ENCODE measurements at regions not wholly inside any gene's neighbourhood (a gene's known extent, or its start where the extent isn't known, plus 50 kb on each side); places are given as distances from the start of the nearest gene placed in this dataset.

DNA sequence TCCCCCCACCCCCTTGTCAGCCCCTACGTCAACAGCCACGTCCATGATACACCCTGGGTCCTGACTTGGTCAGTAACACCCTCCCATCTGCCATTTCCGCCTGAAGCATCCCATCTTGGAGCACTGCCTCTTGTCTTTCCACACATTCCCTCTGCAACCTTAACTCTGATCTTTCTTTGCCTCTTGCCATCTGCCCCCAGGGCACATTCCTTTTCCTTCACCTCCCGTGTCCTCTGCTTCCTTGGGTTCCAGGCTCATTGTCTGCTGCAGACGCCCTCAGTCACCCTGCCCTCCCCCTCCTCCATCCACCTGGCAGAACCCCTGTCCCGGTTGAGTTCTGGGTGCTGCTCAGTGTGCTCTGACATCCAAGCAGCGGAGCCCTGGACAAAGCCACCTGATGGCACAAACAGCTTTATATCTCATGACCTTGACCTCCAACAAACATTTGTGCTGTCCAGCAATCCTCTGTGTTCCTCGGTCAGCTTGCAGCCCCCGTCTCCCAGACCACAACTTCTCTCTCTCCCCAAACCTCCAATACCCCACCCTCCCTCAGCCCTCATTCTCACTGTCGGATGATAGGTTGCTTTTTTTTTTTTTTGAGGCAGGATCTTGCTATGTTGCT lies 97.7 kb upstream of the IER5L start:
- no peak for DNase-seq (ENCODE audit: low read depth in 2 of 2, low spot score in 1 of 2)

DNA sequence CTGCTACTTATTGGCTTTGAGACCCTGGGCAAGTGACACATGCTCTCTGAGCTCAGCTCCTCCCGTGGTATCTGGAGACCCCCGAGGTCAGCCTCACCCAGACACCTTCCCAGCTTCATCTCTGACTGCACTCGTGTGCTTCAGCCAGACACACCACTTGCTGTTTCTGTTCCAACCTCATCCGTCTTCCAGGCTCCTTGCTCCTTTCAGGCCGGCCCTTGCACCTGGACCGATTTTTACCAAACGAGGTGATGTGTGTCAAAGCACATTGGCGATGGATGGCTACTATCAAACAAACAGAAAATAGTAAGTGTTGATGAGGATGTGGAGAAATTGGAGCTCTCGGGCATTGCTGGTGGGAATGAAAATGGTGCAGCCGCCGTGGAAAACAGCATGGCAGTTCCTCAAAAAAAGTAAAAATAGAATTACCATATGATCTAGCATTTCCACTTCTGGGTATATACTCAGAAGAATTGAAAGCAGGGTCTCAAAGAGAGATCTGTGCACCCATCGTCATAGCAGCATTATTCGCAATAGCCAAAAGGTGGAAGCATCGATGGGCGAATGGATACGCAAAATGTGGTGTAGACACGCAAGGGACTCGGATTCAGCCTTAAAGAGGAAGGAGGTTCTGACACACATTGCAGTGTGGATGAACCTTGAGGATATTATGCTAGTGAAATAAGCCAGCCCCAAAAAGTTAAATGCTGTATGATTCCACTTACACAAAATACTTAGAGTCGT lies 96.1 kb upstream of the IER5L start:
- DNase-seq (ENCODE audit: low read depth in 2 of 2, low spot score in 1 of 2), result no peak

GRCh38 chr9:129273136-129273895 lies 95.3 kb upstream of the IER5L start:
- no peak for DNase-seq (ENCODE audit: low read depth in 2 of 2, low spot score in 1 of 2)

DNA sequence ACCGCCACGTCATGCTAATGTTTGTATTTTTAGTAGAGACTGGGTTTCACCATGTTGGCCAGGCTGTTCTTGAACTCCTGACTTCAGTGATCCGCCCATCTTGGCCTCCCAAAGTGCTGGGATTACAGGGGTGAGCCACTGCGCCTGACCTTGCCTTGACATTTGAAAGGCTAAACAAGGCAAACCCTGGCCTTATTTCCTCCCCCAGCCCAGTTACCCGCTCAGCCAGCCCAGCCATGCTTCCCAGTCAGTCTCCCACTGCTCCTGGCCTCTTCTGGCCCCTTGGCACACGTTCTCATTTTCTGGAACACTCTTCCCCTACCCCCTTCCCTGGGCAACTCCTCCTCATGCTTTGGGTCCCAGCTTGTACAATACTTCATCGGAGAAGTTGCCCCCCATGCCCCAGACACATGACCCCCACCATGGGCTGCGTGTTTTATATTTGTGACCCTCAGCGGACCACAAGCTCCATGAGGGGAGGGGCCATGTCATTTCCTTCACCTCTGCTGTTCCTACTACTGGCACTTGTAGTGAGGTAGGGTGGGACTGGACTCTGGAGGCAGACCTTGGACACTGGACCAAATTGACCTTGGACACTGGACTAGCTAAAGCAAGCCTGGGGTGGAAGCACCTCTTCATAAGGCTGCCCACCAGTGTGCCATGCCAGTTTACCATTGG lies 94.4 kb upstream of the IER5L start:
- no peak for DNase-seq (ENCODE audit: low read depth in 2 of 2, low spot score in 1 of 2)

DNA sequence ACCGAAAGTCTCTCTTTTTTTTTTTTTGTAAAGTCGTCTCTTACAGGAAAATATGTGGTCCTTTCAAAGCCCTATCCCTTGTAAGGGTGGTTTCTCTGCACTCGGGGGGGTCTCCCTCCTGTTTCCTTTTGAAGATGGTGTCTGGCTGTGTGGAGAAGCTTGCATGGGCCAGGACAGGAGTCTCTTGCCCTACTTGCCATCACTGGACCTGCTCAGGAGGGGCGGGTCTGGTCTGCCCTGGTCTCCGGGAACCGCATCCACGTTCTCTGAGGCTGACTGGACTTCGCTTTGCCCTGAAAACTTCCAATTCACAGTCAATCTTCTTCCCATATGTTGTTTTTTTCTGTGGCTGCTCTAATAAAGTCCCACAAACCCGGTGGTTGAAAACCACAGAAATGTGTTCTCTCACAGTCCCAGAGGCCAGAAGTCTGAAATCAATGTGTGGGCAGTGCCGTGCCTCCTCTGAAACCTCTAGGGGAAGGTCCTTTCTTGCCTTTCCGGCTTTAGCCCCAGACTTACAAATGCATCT lies 92.9 kb upstream of the IER5L start:
- no peak for DNase-seq (ENCODE audit: low read depth in 2 of 2, low spot score in 1 of 2)

GRCh38 chr9:129270205-129270604 lies 92.1 kb upstream of the IER5L start:
- DNase-seq (ENCODE audit: low read depth in 2 of 2, low spot score in 1 of 2), result no peak

GRCh38 chr9:129267141-129267540 lies 89.1 kb upstream of the IER5L start:
- DNase-seq (ENCODE audit: low read depth in 2 of 2, low spot score in 1 of 2), result no peak

GRCh38 chr9:129266536-129266935 lies 88.5 kb upstream of the IER5L start:
- no peak for DNase-seq (ENCODE audit: low read depth in 2 of 2, low spot score in 1 of 2)

GRCh38 chr9:129264388-129264787 lies 86.3 kb upstream of the IER5L start:
- no peak for DNase-seq (ENCODE audit: low read depth in 2 of 2, low spot score in 1 of 2)

DNA sequence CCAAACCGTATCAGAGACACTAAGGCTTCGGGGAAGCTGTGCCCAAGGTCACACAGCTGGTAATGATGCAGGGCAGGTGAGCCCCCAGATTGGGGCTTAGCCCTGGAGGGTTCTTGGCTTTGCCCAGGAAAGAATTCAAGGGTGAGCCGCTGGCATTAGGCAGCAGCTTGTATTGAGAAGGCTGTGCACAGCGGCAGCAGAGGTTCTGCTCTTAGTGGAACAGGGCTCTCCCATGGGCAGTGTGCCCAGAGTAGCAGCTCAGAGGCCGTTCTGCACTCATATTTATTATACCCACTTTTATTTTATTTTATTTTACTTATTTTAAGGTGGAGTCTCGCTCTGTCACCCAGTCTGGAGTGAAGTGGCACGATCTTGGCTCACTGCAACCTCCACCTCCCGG lies 85.8 kb upstream of the IER5L start:
- no peak for DNase-seq (ENCODE audit: low read depth in 2 of 2, low spot score in 1 of 2)

- DNase-seq (ENCODE audit: low read depth in 2 of 2, low spot score in 1 of 2), result no peak
Measured at GRCh38 chr9:129262261-129262660, 84.2 kb upstream of the IER5L start.

DNA sequence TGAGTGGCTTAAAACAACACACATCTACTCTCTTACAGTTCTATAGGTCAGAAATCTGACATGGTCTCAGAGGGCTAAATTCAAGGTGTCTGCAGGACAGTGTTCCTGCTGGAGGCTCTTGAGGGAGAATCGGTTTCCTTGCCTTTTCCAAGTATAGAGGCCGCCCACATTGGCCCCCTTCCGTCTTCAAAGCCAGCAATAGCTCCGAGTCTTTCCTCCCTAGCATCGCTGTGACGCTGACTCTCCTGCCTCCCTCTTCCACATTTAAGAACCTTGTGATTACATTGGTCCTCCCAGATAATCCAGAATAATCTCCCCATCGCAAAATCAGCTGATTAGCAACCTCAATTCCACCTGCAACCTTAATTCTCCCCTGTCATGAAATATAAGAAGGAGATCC lies 81.3 kb upstream of the IER5L start:
- no peak for DNase-seq (ENCODE audit: low read depth in 2 of 2, low spot score in 1 of 2)

DNA sequence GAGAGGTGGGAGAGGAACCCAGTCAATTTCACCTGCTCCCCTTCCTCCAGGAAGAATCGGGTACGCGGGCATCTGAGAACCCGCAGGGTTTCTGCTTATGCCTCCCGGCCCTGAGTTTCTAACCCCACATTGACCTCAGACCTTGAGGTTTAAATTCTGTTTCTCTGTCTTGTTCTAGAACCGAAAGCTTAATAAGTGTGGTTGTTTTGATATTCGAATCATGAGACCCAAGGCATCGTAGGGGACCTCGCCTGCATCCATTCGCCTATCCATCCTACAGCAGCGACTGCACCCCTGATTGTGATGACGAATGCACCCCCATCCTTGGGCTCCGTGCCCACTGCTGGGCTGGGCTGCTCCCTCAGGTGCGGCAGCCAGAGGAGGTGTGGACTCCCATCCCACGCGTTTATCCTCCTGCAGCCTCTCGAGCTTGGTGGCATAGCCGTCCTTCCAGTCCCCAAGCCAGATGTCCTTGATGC lies 80.8 kb upstream of the IER5L start:
- no peak for DNase-seq (ENCODE audit: low read depth in 2 of 2, low spot score in 1 of 2)

GRCh38 chr9:129258124-129258822 lies 80.2 kb upstream of the IER5L start:
- DNase-seq (ENCODE audit: low read depth in 2 of 2, low spot score in 1 of 2), result peak; percentile 78 to 81

DNA sequence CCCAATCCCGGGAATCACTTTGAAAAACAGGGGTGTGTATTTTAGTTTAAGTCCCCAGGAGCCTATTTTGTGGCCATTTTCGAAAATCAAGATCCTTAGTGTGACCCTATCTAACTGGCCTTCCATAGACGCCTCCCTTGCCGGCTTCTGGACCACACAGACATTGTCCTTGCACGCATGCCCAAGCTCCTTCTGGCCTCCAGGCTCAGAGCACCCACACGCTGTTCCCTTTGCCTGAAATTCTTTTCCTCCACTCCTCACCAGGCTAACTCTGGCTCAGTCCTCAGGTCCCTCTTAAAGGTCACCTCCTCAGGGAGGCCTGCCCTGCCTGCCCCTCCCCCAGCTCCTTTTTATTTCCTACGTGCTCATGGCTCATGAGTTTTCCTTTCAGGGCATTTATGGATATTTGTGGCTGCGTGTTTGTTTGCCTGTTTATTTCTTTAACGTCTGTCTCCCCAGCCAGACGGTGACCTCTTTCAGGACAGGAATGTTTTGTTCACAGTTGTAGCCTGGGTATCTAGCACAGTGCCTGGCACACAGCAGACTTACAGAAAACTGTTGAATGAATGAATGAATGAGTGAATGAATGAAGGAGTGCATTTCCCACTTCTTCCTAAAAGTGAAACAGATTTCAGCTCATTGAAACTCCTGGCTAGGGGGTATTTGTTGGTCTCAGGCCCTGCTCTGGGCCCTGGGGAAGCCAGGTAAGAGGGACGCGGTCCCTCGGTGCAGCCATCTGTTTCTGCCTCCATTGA lies 79.1 kb upstream of the IER5L start:
- DNase-seq (ENCODE audit: low read depth in 2 of 2, low spot score in 1 of 2), result no peak

GRCh38 chr9:129254566-129255287 lies 76.7 kb upstream of the IER5L start:
- DNase-seq (ENCODE audit: low read depth in 2 of 2, low spot score in 1 of 2), result no peak

DNA sequence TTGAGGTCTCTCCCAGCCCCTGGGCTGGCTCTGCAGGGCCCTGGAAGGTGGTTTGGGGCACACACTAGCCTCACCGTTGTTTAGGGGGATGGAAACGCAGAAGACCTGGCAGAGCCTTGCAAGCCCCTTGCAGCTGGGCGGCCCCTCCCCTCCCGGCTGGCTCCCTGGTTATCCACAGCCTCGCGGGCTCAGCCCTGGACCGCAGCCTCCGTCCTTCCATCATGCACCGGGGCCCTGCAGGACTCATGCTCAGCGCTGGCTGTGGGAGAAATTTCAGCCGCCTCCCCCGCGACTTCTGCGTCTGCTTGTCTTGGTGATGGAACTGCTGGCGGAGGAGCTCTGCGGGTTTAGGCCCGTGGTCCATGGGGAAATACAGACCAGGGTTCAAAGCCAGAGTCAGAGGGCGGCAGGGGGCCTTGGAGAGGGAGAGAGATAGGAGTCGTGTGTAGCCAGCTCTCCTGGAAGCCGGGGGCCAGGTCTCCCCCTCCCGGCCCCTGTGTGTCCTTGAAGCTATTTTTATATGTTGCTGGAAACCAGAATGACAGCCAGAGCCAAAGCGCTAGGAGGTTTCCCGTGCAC lies 75.8 kb upstream of the IER5L start:
- no peak for DNase-seq (ENCODE audit: low read depth in 2 of 2, low spot score in 1 of 2)

GRCh38 chr9:129252937-129253802 lies 75.1 kb upstream of the IER5L start:
- no peak for DNase-seq (ENCODE audit: low read depth in 2 of 2, low spot score in 1 of 2)
